HG03432 (cell line): ENCODE measurements at regions not wholly inside any gene's neighbourhood (a gene's known extent, or its start where the extent isn't known, plus 50 kb on each side); places are given as distances from the start of the nearest gene placed in this dataset.
"Not testable (repeated sequence)": the region's sequence is repeated elsewhere in the genome, so short reads cannot be mapped to it uniquely, and the experiment has no call there.

Experiments
- ATAC-seq: cut with Tn5 transposase; IDR thresholded peaks from one replicate; pipeline ENCODE4 v1.9.1; 2021; ENCODE audit warnings: mild to moderate bottlenecking, moderate library complexity; ENCODE audit not compliant: unreplicated experiment

DNA sequence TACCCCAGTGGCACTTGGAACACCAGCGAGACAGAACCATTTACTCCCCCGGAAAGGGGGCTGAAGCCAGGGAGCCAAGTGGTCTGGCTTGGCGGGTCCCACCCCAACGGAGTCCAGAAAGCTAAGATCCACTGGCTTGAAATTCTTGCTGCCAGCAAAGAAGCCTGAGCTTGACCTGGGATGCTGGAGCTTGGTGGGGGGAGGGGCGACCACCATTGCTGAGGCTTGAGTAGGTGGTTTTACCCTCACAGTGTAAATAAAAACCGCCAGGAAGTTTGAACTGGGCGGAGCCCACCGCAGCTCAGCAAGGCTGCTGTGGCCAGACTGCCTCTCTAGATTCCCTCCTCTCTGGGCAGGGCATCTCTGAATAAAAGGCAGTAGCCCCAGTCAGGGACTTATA, 62.8 kb downstream of the RPS24 start:
- not testable (repeated sequence) for ATAC-seq

GRCh38 chr10:78102593-78102992, 68.9 kb downstream of the RPS24 start:
- ATAC-seq: not testable (repeated sequence)

GRCh38 chr10:78109210-78109609, 75.5 kb downstream of the RPS24 start:
- no peak for ATAC-seq

- no peak for ATAC-seq
Observed at GRCh38 chr10:78115135-78115853, 81.6 kb downstream of the RPS24 start.

- ATAC-seq: no peak
Observed at GRCh38 chr10:78116361-78116760, 82.7 kb downstream of the RPS24 start.

DNA sequence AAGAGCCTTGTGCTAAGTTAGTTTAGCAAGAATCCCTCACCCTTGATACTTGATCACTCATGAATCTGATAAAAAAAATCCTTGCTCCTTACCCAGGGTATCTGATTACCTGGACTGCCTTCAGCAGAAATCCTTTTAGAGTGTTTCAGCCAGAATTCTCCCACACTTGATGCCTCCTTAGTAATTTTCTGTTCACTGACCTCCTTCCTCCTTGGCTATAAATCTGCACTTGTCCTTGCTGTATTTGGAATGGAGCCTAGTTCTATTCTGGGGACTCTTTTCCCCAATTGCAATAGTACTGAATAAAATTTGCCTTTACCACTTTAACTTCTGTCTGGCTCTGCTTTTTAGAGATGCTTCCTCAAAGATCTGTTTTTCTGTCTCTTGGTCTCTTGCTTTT, 84.9 kb downstream of the RPS24 start:
- no peak for ATAC-seq

- no peak for ATAC-seq
Observed at GRCh38 chr10:78121801-78122200, 88.1 kb downstream of the RPS24 start.

DNA sequence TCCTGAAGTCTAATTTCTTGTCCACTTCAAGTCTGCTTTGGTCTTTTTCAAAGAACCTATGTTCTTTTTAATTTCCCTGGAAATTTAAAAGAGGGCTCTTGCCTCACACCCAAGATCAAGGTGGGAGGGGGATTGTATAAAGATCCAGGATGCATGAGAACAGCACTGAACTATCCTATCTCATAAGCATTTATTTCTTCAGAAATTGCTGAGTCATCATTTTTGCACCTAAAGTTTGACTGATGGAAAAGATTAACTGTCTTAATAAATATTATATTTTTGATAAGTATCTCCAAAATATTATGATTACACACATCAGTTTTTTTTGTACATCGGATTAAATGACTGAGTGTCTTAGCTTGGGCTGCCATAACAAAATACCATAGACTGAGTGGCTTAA, 90.5 kb downstream of the RPS24 start:
- no peak for ATAC-seq

DNA sequence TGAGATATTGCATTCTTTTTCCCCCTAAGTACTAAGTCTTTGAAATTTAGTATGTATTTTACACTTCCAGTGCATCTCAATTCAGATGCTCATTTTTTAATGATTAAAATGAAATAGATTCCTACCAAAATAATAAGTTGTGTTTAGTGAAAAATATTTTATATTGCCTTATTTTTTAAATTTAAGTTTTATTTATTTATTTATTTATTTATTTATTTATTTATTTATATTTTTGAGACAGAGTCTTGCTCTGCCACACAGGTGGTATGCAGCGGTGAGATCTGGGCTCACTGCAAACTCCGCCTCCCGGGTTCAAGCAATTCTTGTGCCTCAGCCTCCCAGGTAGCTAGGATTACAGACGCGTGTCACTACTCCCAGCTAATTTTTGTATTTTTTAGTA, 95.5 kb downstream of the RPS24 start:
- no peak for ATAC-seq

DNA sequence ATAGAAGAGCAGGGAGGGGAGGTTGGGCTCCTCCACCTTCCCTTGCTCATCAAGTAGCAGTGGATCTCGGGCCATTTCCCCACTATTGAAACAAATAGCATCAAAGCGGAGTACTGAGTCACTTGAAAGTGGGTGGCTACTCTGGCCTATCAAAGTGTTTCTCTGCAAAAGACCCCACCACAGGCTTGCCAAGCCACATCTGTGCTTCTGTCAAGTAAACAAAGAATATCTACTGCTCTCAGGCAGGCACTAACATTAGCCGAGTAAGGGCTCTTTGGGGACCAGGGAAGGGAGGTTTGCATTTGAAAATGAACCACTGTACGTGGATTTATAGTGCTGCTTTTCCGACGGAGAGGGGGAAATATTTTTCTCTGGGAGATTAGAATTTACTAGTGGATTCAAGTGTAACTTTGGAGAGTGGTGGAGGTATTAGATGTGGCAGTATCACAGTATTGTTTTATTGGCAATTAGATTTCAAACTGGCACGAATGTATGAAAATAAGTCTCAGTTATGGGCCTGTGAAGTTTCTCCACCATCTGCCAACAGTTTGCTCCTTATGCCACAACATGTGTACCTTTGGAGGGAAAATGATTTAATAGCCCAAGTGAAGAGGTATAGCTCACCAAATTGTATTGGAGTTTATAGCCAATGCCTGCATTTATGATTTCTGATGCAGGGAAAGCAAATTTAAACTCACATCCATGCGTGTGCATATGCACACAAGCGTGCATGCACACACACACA, 97.5 kb downstream of the RPS24 start:
- no peak for ATAC-seq

GRCh38 chr10:78134773-78135306, 101.2 kb downstream of the RPS24 start:
- ATAC-seq: no peak

- ATAC-seq: no peak
Observed at GRCh38 chr10:78137147-78137546, 103.5 kb downstream of the RPS24 start.

- ATAC-seq: no peak
Observed at GRCh38 chr10:78139341-78139740, 105.7 kb downstream of the RPS24 start.

- no peak for ATAC-seq
Observed at GRCh38 chr10:78140066-78140630, 106.5 kb downstream of the RPS24 start.

DNA sequence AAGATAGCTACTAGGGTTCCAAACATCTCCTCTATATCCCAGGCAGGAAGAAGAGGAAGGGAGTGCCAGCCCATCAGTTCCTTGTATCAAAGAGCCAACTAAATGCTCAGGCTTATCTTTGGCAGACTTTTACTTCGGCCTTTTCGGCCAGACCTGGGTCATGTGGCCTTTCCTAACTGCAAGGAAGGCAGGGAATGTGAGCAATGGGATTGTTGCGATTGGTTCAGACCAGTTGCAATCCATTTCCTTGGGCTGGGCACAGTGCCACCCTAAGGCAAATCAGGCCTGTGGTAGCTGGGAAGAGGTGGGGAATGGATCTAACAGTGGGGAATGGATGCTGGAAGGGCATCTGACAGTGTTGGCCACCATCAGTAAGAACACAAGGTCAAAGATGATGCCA, 109.9 kb downstream of the RPS24 start:
- no peak for ATAC-seq

- ATAC-seq: no peak
Observed at GRCh38 chr10:78146200-78146599, 112.5 kb downstream of the RPS24 start.

DNA sequence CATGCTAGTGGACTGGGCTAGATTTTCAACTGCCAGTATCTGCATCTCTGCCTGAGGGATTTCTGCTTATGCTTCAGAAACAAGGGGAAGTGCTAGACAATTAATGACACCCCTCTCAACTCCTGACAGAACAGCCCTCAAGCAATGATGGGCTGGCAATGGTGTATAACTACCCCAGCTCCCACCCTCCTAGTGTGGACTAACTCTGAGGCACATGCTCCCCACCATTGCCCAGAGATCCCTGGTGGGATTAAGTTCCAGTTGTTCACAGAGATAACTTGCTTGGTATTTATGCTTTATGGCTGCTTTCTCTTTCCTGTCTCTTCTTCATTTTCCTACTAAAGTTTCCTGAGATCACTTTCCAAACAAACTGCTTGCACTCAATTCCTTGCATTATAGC, 113.5 kb downstream of the RPS24 start:
- no peak for ATAC-seq

GRCh38 chr10:78148216-78148960, 114.7 kb downstream of the RPS24 start:
- no peak for ATAC-seq

DNA sequence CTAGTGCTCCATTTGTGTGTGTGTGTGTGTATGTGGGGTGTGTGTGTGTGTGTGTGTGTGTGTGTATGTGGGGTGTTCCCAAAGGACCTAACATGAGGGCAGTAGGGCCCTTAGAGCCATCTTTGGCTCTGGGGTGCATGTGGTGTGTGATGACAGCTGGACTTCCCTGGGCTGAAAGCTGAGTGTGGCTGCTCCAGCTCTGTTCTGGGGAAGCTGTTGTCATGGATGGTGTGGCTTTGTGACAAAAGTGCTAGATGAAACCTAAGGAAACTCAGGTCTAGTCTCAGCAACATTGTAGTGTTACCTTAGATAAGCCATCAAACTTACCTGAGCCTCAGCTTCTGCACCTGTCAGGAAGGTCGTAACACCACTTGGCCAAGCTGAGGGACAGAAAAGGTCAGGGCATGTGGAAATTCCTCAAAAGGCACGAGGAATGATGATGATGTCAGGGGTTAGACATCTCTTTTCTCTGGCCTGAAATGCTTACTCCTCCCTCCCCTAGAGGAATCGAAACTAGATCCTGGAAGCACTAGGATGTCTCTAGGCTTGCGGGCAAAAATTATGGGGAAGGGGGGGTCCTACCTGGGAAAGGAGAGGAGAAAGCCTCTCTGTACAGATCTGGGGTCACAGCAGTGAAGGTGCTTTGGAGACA, 115.4 kb downstream of the RPS24 start:
- no peak for ATAC-seq

- no peak for ATAC-seq
Observed at GRCh38 chr10:78150756-78151155, 117.1 kb downstream of the RPS24 start.

- ATAC-seq: no peak
Observed at GRCh38 chr10:78155722-78156121, 122.1 kb downstream of the RPS24 start.
